RWPE2 (cell line): ENCODE measurements at regions not wholly inside any gene's neighbourhood (a gene's known extent, or its start where the extent isn't known, plus 50 kb on each side); places are given as distances from the start of the nearest gene placed in this dataset.

Experiments
- ATAC-seq: fragments of 200-7000 bp; cut with Tn5 transposase; 3 replicates; pipeline ENCODE4 v1.9.1; 2021; ENCODE audit warnings: low read depth
- DNase-seq: peaks from one replicate; pipeline ENCODE4 v3.0.0-alpha.2; 2020; ENCODE audit warnings: low spot score
- H3K27ac ChIP-seq: fragments of 450-650 bp; 2 replicates; pipeline ENCODE4 v1.5.1; 2017; ENCODE audit warnings: mild to moderate bottlenecking; ENCODE audit not compliant: poor library complexity, severe bottlenecking
- H3K27me3 ChIP-seq: fragments of 250-450 bp; sonication (Bioruptor Pico); 2 replicates; pipeline ENCODE4 v1.5.1; 2021; ENCODE audit warnings: mild to moderate bottlenecking, moderate library complexity; ENCODE audit not compliant: insufficient read depth, poor library complexity, severe bottlenecking
- H3K36me3 ChIP-seq: fragments of 250-450 bp; sonication (Bioruptor Pico); 2 replicates; pipeline ENCODE4 v1.5.1; 2020; ENCODE audit warnings: low read depth, mild to moderate bottlenecking, moderate library complexity
- H3K4me1 ChIP-seq: fragments of 250-450 bp; sonication (Bioruptor Pico); 2 replicates; pipeline ENCODE4 v1.5.1; 2021; ENCODE audit warnings: mild to moderate bottlenecking, moderate library complexity; ENCODE audit not compliant: insufficient read depth, poor library complexity, severe bottlenecking
- H3K4me3 ChIP-seq: fragments of 250-450 bp; sonication (Bioruptor Pico); 2 replicates; pipeline ENCODE4 v1.5.1; 2021; ENCODE audit warnings: mild to moderate bottlenecking, moderate library complexity; ENCODE audit not compliant: severe bottlenecking
- H3K9me3 ChIP-seq: fragments of 250-450 bp; sonication (Bioruptor Pico); 2 replicates; pipeline ENCODE4 v1.5.1; 2021; ENCODE audit warnings: mild to moderate bottlenecking, moderate library complexity; ENCODE audit not compliant: severe bottlenecking
- CTCF ChIP-seq: fragments of 450-650 bp; IDR thresholded peaks from one replicate; pipeline ENCODE4 v1.5.1; 2017; ENCODE audit warnings: mild to moderate bottlenecking, moderate library complexity; ENCODE audit not compliant: poor library complexity, severe bottlenecking

- ATAC-seq = no peak
Observed at GRCh38 chr22:22996511-22997261, 73.6 kb upstream of the GNAZ start.

GRCh38 chr22:22997262-22997898, 72.9 kb upstream of the GNAZ start:
- Histone ChIP-seq H3K27me3 (no peaks in the 10 kb centered on the region), H3K4me1 (peaks cover 3% of the 10 kb centered on the region), H3K4me3 (no peak overlapping the region), H3K27ac (no peak overlapping the region), H3K9me3 (peaks cover 35% of the 10 kb centered on the region), H3K36me3 (no peaks in the 10 kb centered on the region)
- no peak for DNase-seq
- TF ChIP-seq CTCF = no peak
- no peak for ATAC-seq

More at GRCh38 chr22:22996511-22997261, 73.6 kb upstream of the GNAZ start:
- H3K4me3 ChIP-seq = no peak overlapping the region
- no peak for TF ChIP-seq CTCF
- no peak for DNase-seq
- H3K4me1 ChIP-seq = peaks cover 3% of the 10 kb centered on the region
- H3K27ac ChIP-seq = no peak overlapping the region
- H3K36me3 ChIP-seq = no peaks in the 10 kb centered on the region
- peaks cover 38% of the 10 kb centered on the region for H3K9me3 ChIP-seq
- H3K27me3 ChIP-seq = no peaks in the 10 kb centered on the region

- no peak for ATAC-seq
Observed at GRCh38 chr22:22997988-22998387, 72.3 kb upstream of the GNAZ start.

GRCh38 chr22:22999523-22999922, 70.8 kb upstream of the GNAZ start:
- Histone ChIP-seq H3K27ac (no peak overlapping the region), H3K9me3 (peaks cover 26% of the 10 kb centered on the region), H3K4me3 (no peak overlapping the region), H3K27me3 (peaks cover 8% of the 10 kb centered on the region), H3K4me1 (peaks cover 3% of the 10 kb centered on the region), H3K36me3 (no peaks in the 10 kb centered on the region)
- no peak for TF ChIP-seq CTCF
- ATAC-seq (no peak; the same call in 2 of the 3 replicates), DNase-seq (no peak)

More at GRCh38 chr22:22997988-22998387, 72.3 kb upstream of the GNAZ start:
- no peak for DNase-seq
- Histone ChIP-seq H3K27ac (no peak overlapping the region), H3K36me3 (no peaks in the 10 kb centered on the region), H3K4me3 (no peak overlapping the region), H3K27me3 (no peaks in the 10 kb centered on the region), H3K4me1 (peaks cover 3% of the 10 kb centered on the region), H3K9me3 (peaks cover 29% of the 10 kb centered on the region)
- no peak for TF ChIP-seq CTCF
